ENCODE measurements at regions not wholly inside any gene's neighbourhood (a gene's known extent, or its start where the extent isn't known, plus 50 kb on each side); places are given as distances from the start of the nearest gene placed in this dataset.

DNA sequence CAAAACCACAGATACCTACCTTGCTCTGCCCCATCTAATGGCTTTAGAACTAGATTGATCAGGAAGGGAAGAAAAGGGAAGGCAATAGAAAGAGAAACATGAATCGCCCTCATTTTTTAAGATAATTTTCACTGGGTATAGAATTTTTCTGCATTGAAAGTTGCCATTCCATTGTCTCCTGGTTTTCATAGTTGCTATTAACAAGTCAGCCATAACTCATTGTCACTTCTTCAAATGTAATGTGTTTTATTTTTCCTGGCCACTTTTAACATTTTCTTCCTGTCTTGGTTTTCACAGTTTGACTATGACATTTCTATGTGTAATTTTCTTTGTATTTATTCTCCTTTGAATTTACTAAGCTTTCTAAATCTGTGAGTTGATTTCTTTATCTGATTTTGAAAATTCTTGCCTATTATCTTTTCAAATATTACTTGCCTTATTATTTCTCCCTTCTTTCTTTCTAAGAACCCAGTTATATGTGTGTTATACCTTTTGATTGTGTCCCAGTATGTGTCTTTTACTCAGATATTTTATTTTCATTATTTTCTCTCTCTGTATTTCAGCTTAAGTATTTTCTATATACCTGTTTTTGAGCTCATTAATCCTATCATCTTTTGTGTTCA is 85.5 kb upstream of the GLI2 start:
- H3K27ac ChIP-seq (ENCODE audit: low read depth, low read length, poor library complexity, severe bottlenecking) = no peak overlapping the region
- ChIA-PET CTCF (no interaction called here), POLR2A (ENCODE audit: low non-redundant PET) (no interaction called here)
- no peaks in the 10 kb centered on the region for H3K27me3 ChIP-seq (replicated peaks; ENCODE audit: insufficient read depth, low read depth, low read length, poor library complexity)
- no peak for TF ChIP-seq EZH2 (IDR thresholded peaks at IDR 0.05; ENCODE audit: borderline replicate concordance, low read depth, low read length, poor library complexity, severe bottlenecking)
- TF ChIP-seq, protein P1, sequence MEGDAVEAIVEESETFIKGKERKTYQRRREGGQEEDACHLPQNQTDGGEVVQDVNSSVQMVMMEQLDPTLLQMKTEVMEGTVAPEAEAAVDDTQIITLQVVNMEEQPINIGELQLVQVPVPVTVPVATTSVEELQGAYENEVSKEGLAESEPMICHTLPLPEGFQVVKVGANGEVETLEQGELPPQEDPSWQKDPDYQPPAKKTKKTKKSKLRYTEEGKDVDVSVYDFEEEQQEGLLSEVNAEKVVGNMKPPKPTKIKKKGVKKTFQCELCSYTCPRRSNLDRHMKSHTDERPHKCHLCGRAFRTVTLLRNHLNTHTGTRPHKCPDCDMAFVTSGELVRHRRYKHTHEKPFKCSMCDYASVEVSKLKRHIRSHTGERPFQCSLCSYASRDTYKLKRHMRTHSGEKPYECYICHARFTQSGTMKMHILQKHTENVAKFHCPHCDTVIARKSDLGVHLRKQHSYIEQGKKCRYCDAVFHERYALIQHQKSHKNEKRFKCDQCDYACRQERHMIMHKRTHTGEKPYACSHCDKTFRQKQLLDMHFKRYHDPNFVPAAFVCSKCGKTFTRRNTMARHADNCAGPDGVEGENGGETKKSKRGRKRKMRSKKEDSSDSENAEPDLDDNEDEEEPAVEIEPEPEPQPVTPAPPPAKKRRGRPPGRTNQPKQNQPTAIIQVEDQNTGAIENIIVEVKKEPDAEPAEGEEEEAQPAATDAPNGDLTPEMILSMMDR (conservative IDR thresholded peaks at IDR 0.05; ENCODE audit: low read depth, low read length) = no peak
- H3K36me3 ChIP-seq (ENCODE audit: insufficient read depth, low read length, poor library complexity, severe bottlenecking) = no peaks in the 10 kb centered on the region
- no peak for DNase-seq (ENCODE audit: low spot score)
- BruUV-seq (replicated peaks) = no TSS peak
- H3K9me3 ChIP-seq (ENCODE audit: low read depth, low read length, poor library complexity, severe bottlenecking) = peaks cover 25% of the 10 kb centered on the region
- intact Hi-C loops (cut with micrococcal nuclease; ENCODE audit: unreplicated experiment) = no loop called here
- no peak overlapping the region for H3K4me3 ChIP-seq (ENCODE audit: low read depth, low read length, poor library complexity, severe bottlenecking)
- no peaks in the 10 kb centered on the region for H3K4me1 ChIP-seq (ENCODE audit: insufficient read depth, low read length, poor library complexity, severe bottlenecking)

DNA sequence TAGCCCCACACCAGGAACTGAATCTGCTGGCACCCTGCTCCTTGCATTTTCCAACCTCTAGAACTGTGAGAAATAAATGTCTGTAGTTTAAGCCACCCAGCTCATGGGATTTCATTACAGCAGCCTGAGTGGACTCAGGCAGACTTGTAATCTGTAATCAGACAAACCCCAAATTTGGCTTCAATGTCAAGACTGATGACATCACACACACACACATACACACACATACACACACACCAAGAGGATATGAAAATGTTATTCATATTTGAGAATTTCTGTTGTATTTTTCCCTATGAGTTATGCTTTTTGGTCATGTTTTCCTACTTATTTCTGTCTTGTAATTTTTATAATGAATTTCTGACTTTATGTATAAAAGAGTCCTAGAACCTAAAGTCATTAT is 83.8 kb upstream of the GLI2 start:
- no TSS peak for BruUV-seq (replicated peaks)
- ChIA-PET POLR2A (ENCODE audit: low non-redundant PET) (no interaction called here), CTCF (no interaction called here)
- no peaks in the 10 kb centered on the region for H3K27me3 ChIP-seq (replicated peaks; ENCODE audit: insufficient read depth, low read depth, low read length, poor library complexity)
- intact Hi-C loops (cut with micrococcal nuclease; ENCODE audit: unreplicated experiment) = no loop called here
- TF ChIP-seq, protein P1 (conservative IDR thresholded peaks at IDR 0.05; ENCODE audit: low read depth, low read length) = no peak
- TF ChIP-seq EZH2 (IDR thresholded peaks at IDR 0.05; ENCODE audit: borderline replicate concordance, low read depth, low read length, poor library complexity, severe bottlenecking) = no peak
- H3K4me1 ChIP-seq (ENCODE audit: insufficient read depth, low read length, poor library complexity, severe bottlenecking) = no peaks in the 10 kb centered on the region
- H3K4me3 ChIP-seq (ENCODE audit: low read depth, low read length, poor library complexity, severe bottlenecking) = no peak overlapping the region
- no peak for DNase-seq (ENCODE audit: low spot score)
- H3K36me3 ChIP-seq (ENCODE audit: insufficient read depth, low read length, poor library complexity, severe bottlenecking) = no peaks in the 10 kb centered on the region
- H3K27ac ChIP-seq (ENCODE audit: low read depth, low read length, poor library complexity, severe bottlenecking) = no peak overlapping the region
- peaks cover 25% of the 10 kb centered on the region for H3K9me3 ChIP-seq (ENCODE audit: low read depth, low read length, poor library complexity, severe bottlenecking)

DNA sequence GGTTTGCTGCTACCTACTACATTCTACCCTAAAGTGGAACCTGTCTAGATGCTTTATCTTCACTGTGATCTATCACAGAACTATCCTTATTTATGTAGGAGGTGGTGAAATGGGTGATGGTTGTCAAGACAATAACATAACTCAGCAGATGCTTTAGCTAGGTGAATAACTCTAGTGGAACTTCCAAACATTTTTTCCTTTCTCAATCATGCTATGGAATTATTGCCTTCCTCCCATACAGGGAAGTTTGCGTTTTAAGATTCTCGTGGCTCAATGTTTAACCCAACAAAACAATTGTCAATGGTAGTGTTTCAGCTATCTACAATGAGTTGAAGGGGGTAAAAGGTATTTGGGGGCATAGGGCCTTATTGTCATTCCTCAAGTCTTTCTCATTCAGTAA is 82.6 kb upstream of the GLI2 start:
- no TSS peak for BruUV-seq (replicated peaks)
- POLR2A ChIA-PET (ENCODE audit: low non-redundant PET) = no interaction called here
- Histone ChIP-seq H3K27ac (ENCODE audit: low read depth, low read length, poor library complexity, severe bottlenecking) (no peak overlapping the region), H3K27me3 (replicated peaks; ENCODE audit: insufficient read depth, low read depth, low read length, poor library complexity) (no peaks in the 10 kb centered on the region), H3K4me1 (ENCODE audit: insufficient read depth, low read length, poor library complexity, severe bottlenecking) (no peaks in the 10 kb centered on the region), H3K4me3 (ENCODE audit: low read depth, low read length, poor library complexity, severe bottlenecking) (no peak overlapping the region), H3K9me3 (ENCODE audit: low read depth, low read length, poor library complexity, severe bottlenecking) (peaks cover 25% of the 10 kb centered on the region), H3K36me3 (ENCODE audit: insufficient read depth, low read length, poor library complexity, severe bottlenecking) (no peaks in the 10 kb centered on the region)
- intact Hi-C loops (cut with micrococcal nuclease; ENCODE audit: unreplicated experiment) = no loop called here
- DNase-seq (ENCODE audit: low spot score) = no peak
- TF ChIP-seq EZH2 (IDR thresholded peaks at IDR 0.05; ENCODE audit: borderline replicate concordance, low read depth, low read length, poor library complexity, severe bottlenecking) = no peak
- TF ChIP-seq, protein P1 (conservative IDR thresholded peaks at IDR 0.05; ENCODE audit: low read depth, low read length) = no peak
- CTCF ChIA-PET = no interaction called here
